NB4 (cell line): ENCODE measurements at regions not wholly inside any gene's neighbourhood (a gene's known extent, or its start where the extent isn't known, plus 50 kb on each side); places are given as distances from the start of the nearest gene placed in this dataset.

Experiments used
- CTCF ChIP-seq: IDR thresholded peaks from one replicate; pipeline ENCODE4 v1.5.1; 2012; ENCODE audit warnings: low read depth, low read length
- POLR2A ChIP-seq: IDR thresholded peaks from 2 replicates; pipeline ENCODE4 v1.6.1; 2011; ENCODE audit warnings: mild to moderate bottlenecking; ENCODE audit not compliant: insufficient read length; ENCODE audit errors: extremely low read depth

- TF ChIP-seq CTCF, result no peak
- TF ChIP-seq POLR2A, result no peak
Observed at GRCh38 chr1:235919833-235920441, 53.2 kb upstream of the LYST start.
